Endothelial cell of umbilical vein (primary cell): ENCODE measurements at regions not wholly inside any gene's neighbourhood (a gene's known extent, or its start where the extent isn't known, plus 50 kb on each side); places are given as distances from the start of the nearest gene placed in this dataset.

Source experiments
- BruUV-seq: library from RNA; stranded (reverse); fragments of 400-500 nt; replicated peaks from 2 replicates; lab custom pipeline; 2021; lab: Mats Ljungman, UMichigan
- CTCF ChIA-PET: fragments of 300-600, 350-600 bp; sonication (Branson Sonifier 250); formaldehyde crosslinking; loops from one replicate; lab custom pipeline; 2021; ENCODE audit warnings: antibody characterized with exemption, inconsistent platforms; lab: Charles Lee
- POLR2A ChIA-PET: fragments of 300-600, 350-600 bp; sonication (Branson Sonifier 250); formaldehyde crosslinking; loops from one replicate; lab custom pipeline; 2021; ENCODE audit warnings: antibody characterized with exemption, inconsistent platforms; lab: Charles Lee
- DNase-seq: peaks from one replicate; pipeline ENCODE4 v3.0.0-alpha.2; 2011; ENCODE audit warnings: low read depth, low spot score
- FAIRE-seq: peaks from 2 replicates; lab custom pipeline; 2011; peaks lifted over from hg19 to GRCh38; lab: Jason Lieb, UNC
- H2AFZ ChIP-seq: 2 replicates; pipeline ENCODE4 v1.6.0; 2012; ENCODE audit warnings: low read depth, low read length, control low read depth, inconsistent platforms
- H3K27ac ChIP-seq: 2 replicates; pipeline ENCODE4 v1.5.1; 2011; ENCODE audit warnings: low read depth, mild to moderate bottlenecking, control low read depth, low read length, moderate library complexity; ENCODE audit not compliant: insufficient read depth
- H3K27me3 ChIP-seq, 2 experiments: 2 replicates each; pipeline versions ENCODE4 v1.6.0 to v1.6.1; 2011; ENCODE audit warnings: low read length in 2 of 2, mixed read lengths in 1 of 2; ENCODE audit not compliant: control insufficient read depth in 2 of 2, insufficient read depth in 2 of 2
- H3K36me3 ChIP-seq, 2 experiments: 2 replicates in 1 of 2; 3 replicates in 1 of 2; pipeline ENCODE4 v1.5.1; 2011; ENCODE audit warnings: low read length in 2 of 2, mild to moderate bottlenecking in 1 of 2, moderate library complexity in 1 of 2; ENCODE audit not compliant: control insufficient read depth in 2 of 2, insufficient read depth in 2 of 2; ENCODE audit errors: extremely low read depth in 1 of 2
- H3K4me1 ChIP-seq: 3 replicates; pipeline ENCODE4 v1.5.1; 2011; ENCODE audit warnings: mild to moderate bottlenecking, low read length; ENCODE audit not compliant: control insufficient read depth, insufficient read depth; ENCODE audit errors: extremely low read depth
- H3K4me2 ChIP-seq: 2 replicates; pipeline ENCODE4 v1.6.1; 2011; ENCODE audit warnings: low read length, control low read depth, mixed read lengths; ENCODE audit not compliant: insufficient read depth
- H3K4me3 ChIP-seq, 3 experiments: fragments of 200-600 bp in 1 of 3; sonication (generic), shearing (Covaris generic) in 1 of 3; replicated peaks in 1 of 3; 2 replicates each; pipeline ENCODE4 v1.5.1; 2011 to 2016; ENCODE audit warnings: control low read depth in 3 of 3, low read length in 3 of 3, mild to moderate bottlenecking in 2 of 3, inconsistent platforms in 1 of 3, low read depth in 1 of 3, moderate library complexity in 1 of 3; ENCODE audit not compliant: insufficient read depth in 1 of 3
- H3K79me2 ChIP-seq: 2 replicates; pipeline ENCODE4 v1.6.0; 2012; ENCODE audit warnings: low read length, inconsistent platforms; ENCODE audit not compliant: control insufficient read depth, insufficient read depth
- H3K9ac ChIP-seq: replicated peaks from 2 replicates; pipeline ENCODE3; 2011; ENCODE audit warnings: low read length, control low read depth; ENCODE audit not compliant: insufficient read depth; ENCODE audit errors: extremely low read depth
- H3K9me1 ChIP-seq: replicated peaks from 3 replicates; pipeline ENCODE4 v1.6.0; 2011; ENCODE audit warnings: mild to moderate bottlenecking, low read length; ENCODE audit not compliant: control insufficient read depth, insufficient read depth; ENCODE audit errors: extremely low read depth
- H3K9me3 ChIP-seq: replicated peaks from 2 replicates; pipeline ENCODE4 v1.5.1; 2012; ENCODE audit warnings: low read length, inconsistent platforms; ENCODE audit not compliant: control insufficient read depth, insufficient read depth
- H4K20me1 ChIP-seq: replicated peaks from 2 replicates; pipeline ENCODE3; 2011; ENCODE audit warnings: mild to moderate bottlenecking, low read length; ENCODE audit not compliant: control insufficient read depth, insufficient read depth; ENCODE audit errors: extremely low read depth
- EZH2 ChIP-seq: IDR thresholded peaks from 2 replicates; pipeline ENCODE4 v1.6.1; 2012; ENCODE audit warnings: borderline replicate concordance, low read depth, mild to moderate bottlenecking, moderate library complexity, low read length, inconsistent platforms; ENCODE audit not compliant: severe bottlenecking
- FOS ChIP-seq: IDR thresholded peaks from 2 replicates; pipeline ENCODE4 v1.6.1; 2011; ENCODE audit warnings: mild to moderate bottlenecking, low read length, moderate library complexity, borderline replicate concordance; ENCODE audit not compliant: insufficient read depth
- GATA2 ChIP-seq: IDR thresholded peaks from 2 replicates; pipeline ENCODE4 v1.7.0; 2011; ENCODE audit warnings: low read depth, mild to moderate bottlenecking, moderate library complexity, mixed read lengths, low read length; ENCODE audit not compliant: insufficient read length, insufficient read depth
- JUN ChIP-seq: IDR thresholded peaks from 2 replicates; pipeline ENCODE4 v1.6.1; 2011; ENCODE audit warnings: borderline replicate concordance, low read depth; ENCODE audit not compliant: insufficient read length, insufficient read depth
- MAX ChIP-seq: IDR thresholded peaks from 2 replicates; pipeline ENCODE4 v1.6.1; 2011; ENCODE audit not compliant: insufficient read depth, insufficient read length
- MYC ChIP-seq: IDR thresholded peaks from one replicate; pipeline ENCODE4 v1.6.1; 2011; ENCODE audit warnings: mild to moderate bottlenecking, low read depth, low read length
- POLR2A ChIP-seq: IDR thresholded peaks from 2 replicates; pipeline ENCODE4 v1.6.1; 2012; ENCODE audit warnings: low read depth, mild to moderate bottlenecking, control low read depth, low read length
- POLR2AphosphoS5 ChIP-seq: IDR thresholded peaks from 2 replicates; pipeline ENCODE4 v1.6.1; 2012; ENCODE audit warnings: low read depth, mild to moderate bottlenecking, control low read depth, low read length, moderate library complexity; ENCODE audit not compliant: insufficient read depth
- dilution Hi-C: fragments of 300-500 bp; cut with MboI; formaldehyde crosslinking; loops from one replicate; pipeline ENCODE4 v1.15.0; 2019; ENCODE audit warnings: low sequenced_read_pairs; ENCODE audit not compliant: extremely low pct_ligation_motif_present
- intact Hi-C: fragments of 100-400 bp; cut with micrococcal nuclease; formaldehyde crosslinking; loops from one replicate; pipeline ENCODE4 v1.10.0; 2022
- TF ChIP-seq, protein P1 (sequence below), 2 donors: IDR thresholded peaks; 1 replicate in 1 of 2; 2 replicates in 1 of 2; pipeline ENCODE4 v1.5.1; 2011; ENCODE audit warnings: low read length in 2 of 2, mild to moderate bottlenecking in 2 of 2, moderate library complexity in 2 of 2, control low read depth in 1 of 2, inconsistent platforms in 1 of 2, low read depth in 1 of 2; ENCODE audit not compliant: insufficient read depth in 1 of 2; ENCODE audit errors: extremely low read depth in 1 of 2

GRCh38 chr7:33750177-33750576, 155.2 kb upstream of the BMPER start:
- FAIRE-seq (no peak), DNase-seq (no peak)
- dilution Hi-C loops = no loop called here
- Histone ChIP-seq H3K79me2 (no peaks in the 10 kb centered on the region), H3K9me1 (no peaks in the 10 kb centered on the region), H3K36me3 (no peaks in the 10 kb centered on the region), H3K4me1 (peaks cover 10% of the 10 kb centered on the region), H2AFZ (no peak overlapping the region), H4K20me1 (no peaks in the 10 kb centered on the region), H3K4me2 (no peak overlapping the region), H3K9ac (no peak overlapping the region), H3K27me3 (no peaks in the 10 kb centered on the region), H3K27ac (no peak overlapping the region), H3K9me3 (no peaks in the 10 kb centered on the region), H3K4me3 (no peak overlapping the region)
- no TSS peak for BruUV-seq
- ChIA-PET POLR2A (no interaction called here), CTCF (interaction anchor here (0.9 to 1.2 kb wide), 3 partner anchors 33 to 182 kb away, joined by 3 read pairs; no protein-coding TSS in a partner anchor)
- TF ChIP-seq EZH2 = no peak
- TF ChIP-seq JUN = no peak
- TF ChIP-seq POLR2A = no peak
- TF ChIP-seq POLR2AphosphoS5 = no peak
- no peak for TF ChIP-seq MAX
- no peak for TF ChIP-seq FOS
- no peak for TF ChIP-seq MYC
- TF ChIP-seq GATA2 = no peak
- TF ChIP-seq, protein P1, sequence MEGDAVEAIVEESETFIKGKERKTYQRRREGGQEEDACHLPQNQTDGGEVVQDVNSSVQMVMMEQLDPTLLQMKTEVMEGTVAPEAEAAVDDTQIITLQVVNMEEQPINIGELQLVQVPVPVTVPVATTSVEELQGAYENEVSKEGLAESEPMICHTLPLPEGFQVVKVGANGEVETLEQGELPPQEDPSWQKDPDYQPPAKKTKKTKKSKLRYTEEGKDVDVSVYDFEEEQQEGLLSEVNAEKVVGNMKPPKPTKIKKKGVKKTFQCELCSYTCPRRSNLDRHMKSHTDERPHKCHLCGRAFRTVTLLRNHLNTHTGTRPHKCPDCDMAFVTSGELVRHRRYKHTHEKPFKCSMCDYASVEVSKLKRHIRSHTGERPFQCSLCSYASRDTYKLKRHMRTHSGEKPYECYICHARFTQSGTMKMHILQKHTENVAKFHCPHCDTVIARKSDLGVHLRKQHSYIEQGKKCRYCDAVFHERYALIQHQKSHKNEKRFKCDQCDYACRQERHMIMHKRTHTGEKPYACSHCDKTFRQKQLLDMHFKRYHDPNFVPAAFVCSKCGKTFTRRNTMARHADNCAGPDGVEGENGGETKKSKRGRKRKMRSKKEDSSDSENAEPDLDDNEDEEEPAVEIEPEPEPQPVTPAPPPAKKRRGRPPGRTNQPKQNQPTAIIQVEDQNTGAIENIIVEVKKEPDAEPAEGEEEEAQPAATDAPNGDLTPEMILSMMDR (IDR thresholded peaks at IDR 0.05; ENCODE audit: extremely low read depth in 1 of 2, insufficient read depth in 1 of 2, low read depth in 1 of 2, low read length in 2 of 2) = no peak
- intact Hi-C loops = no loop called here
